ENCODE measurements at regions not wholly inside any gene's neighbourhood (a gene's known extent, or its start where the extent isn't known, plus 50 kb on each side); places are given as distances from the start of the nearest gene placed in this dataset.

GRCh38 chr2:83233781-83234180, 1225.3 kb downstream of the SUCLG1 start:
- TF ChIP-seq CTCF (IDR thresholded peaks at IDR 0.05; ENCODE audit: control extremely low read depth, extremely low read depth): no peak
- no peaks in the 10 kb centered on the region for H3K4me1 ChIP-seq (ENCODE audit: control insufficient read depth in 5 of 5, insufficient read depth in 5 of 5, low read length in 5 of 5)
- H3K9me3 ChIP-seq (ENCODE audit: control insufficient read depth in 4 of 4, insufficient read depth in 3 of 4, low read length in 3 of 4): peaks cover 0 to 3% (median 0%) of the 10 kb centered on the region in 4 donors
- H3K36me3 ChIP-seq (ENCODE audit: control insufficient read depth in 4 of 4, insufficient read depth in 4 of 4, low read length in 4 of 4): no peaks in the 10 kb centered on the region
- no peak overlapping the region for H3K4me3 ChIP-seq
- WGBS, 2 donors: 69 to 70% methylated on average over 2 of the region's 2 CpGs
- no peak for DNase-seq
- ATAC-seq (ENCODE audit: insufficient read depth, low FRiP score): no peak
- no peak overlapping the region for H3K27ac ChIP-seq (ENCODE audit: low read depth in 1 of 2, low read length in 1 of 2)
- no peaks in the 10 kb centered on the region for H3K27me3 ChIP-seq (ENCODE audit: control insufficient read depth in 3 of 3, insufficient read depth in 3 of 3, low read length in 2 of 3)
- no peak overlapping the region for H3K9ac ChIP-seq (ENCODE audit: insufficient read depth in 1 of 2, low read length in 2 of 2)

GRCh38 chr2:83233326-83233725, 1225.8 kb downstream of the SUCLG1 start:
- Histone ChIP-seq H3K4me1 (ENCODE audit: control insufficient read depth in 5 of 5, insufficient read depth in 5 of 5, low read length in 5 of 5) (no peaks in the 10 kb centered on the region), H3K36me3 (ENCODE audit: control insufficient read depth in 4 of 4, insufficient read depth in 4 of 4, low read length in 4 of 4) (no peaks in the 10 kb centered on the region), H3K4me3 (no peak overlapping the region), H3K27ac (ENCODE audit: low read depth in 1 of 2, low read length in 1 of 2) (no peak overlapping the region), H3K9me3 (ENCODE audit: control insufficient read depth in 4 of 4, insufficient read depth in 3 of 4, low read length in 3 of 4) (peaks cover 0 to 3% (median 0%) of the 10 kb centered on the region in 4 donors), H3K27me3 (ENCODE audit: control insufficient read depth in 3 of 3, insufficient read depth in 3 of 3, low read length in 2 of 3) (no peaks in the 10 kb centered on the region), H3K9ac (ENCODE audit: insufficient read depth in 1 of 2, low read length in 2 of 2) (no peak overlapping the region)
- ATAC-seq (ENCODE audit: insufficient read depth, low FRiP score): no peak
- no peak for TF ChIP-seq CTCF (IDR thresholded peaks at IDR 0.05; ENCODE audit: control extremely low read depth, extremely low read depth)
- no peak for DNase-seq

GRCh38 chr2:83229443-83229842, 1229.6 kb downstream of the SUCLG1 start:
- Histone ChIP-seq H3K4me1 (ENCODE audit: control insufficient read depth in 5 of 5, insufficient read depth in 5 of 5, low read length in 5 of 5) (peaks cover 0 to 3% (median 0%) of the 10 kb centered on the region in 5 donors), H3K27me3 (ENCODE audit: control insufficient read depth in 3 of 3, insufficient read depth in 3 of 3, low read length in 2 of 3) (no peaks in the 10 kb centered on the region), H3K27ac (ENCODE audit: low read depth in 1 of 2, low read length in 1 of 2) (no peak overlapping the region), H3K9ac (ENCODE audit: insufficient read depth in 1 of 2, low read length in 2 of 2) (no peak overlapping the region), H3K36me3 (ENCODE audit: control insufficient read depth in 4 of 4, insufficient read depth in 4 of 4, low read length in 4 of 4) (no peaks in the 10 kb centered on the region), H3K9me3 (ENCODE audit: control insufficient read depth in 4 of 4, insufficient read depth in 3 of 4, low read length in 3 of 4) (peaks cover 0 to 3% (median 0%) of the 10 kb centered on the region in 4 donors), H3K4me3 (no peak overlapping the region)
- 80 to 83% methylated on average over 2 of the region's 2 CpGs for WGBS, 2 donors
- no peak for TF ChIP-seq CTCF (IDR thresholded peaks at IDR 0.05; ENCODE audit: control extremely low read depth, extremely low read depth)
- ATAC-seq (ENCODE audit: insufficient read depth, low FRiP score) (no peak), DNase-seq (no peak)

- ATAC-seq (ENCODE audit: insufficient read depth, low FRiP score): no peak
These were observed 1234.4 kb downstream of the SUCLG1 start for GRCh38 chr2:83224591-83225200.

More at GRCh38 chr2:83224591-83225200, 1234.4 kb downstream of the SUCLG1 start:
- no peaks in the 10 kb centered on the region for H3K9me3 ChIP-seq (ENCODE audit: control insufficient read depth in 4 of 4, insufficient read depth in 3 of 4, low read length in 3 of 4)
- peaks cover 0 to 3% (median 0%) of the 10 kb centered on the region in 5 donors for H3K4me1 ChIP-seq (ENCODE audit: control insufficient read depth in 5 of 5, insufficient read depth in 5 of 5, low read length in 5 of 5)
- H3K36me3 ChIP-seq (ENCODE audit: control insufficient read depth in 4 of 4, insufficient read depth in 4 of 4, low read length in 4 of 4): no peaks in the 10 kb centered on the region
- DNase-seq: peak in 2 of 3 donors; percentile 18 to 50
- H3K9ac ChIP-seq (ENCODE audit: insufficient read depth in 1 of 2, low read length in 2 of 2): no peak overlapping the region
- TF ChIP-seq CTCF (IDR thresholded peaks at IDR 0.05; ENCODE audit: control extremely low read depth, extremely low read depth): no peak
- H3K4me3 ChIP-seq: no peak overlapping the region
- WGBS, 2 donors: 70 to 76% methylated on average over 5 of the region's 5 CpGs
- no peak overlapping the region for H3K27ac ChIP-seq (ENCODE audit: low read depth in 1 of 2, low read length in 1 of 2)
- no peaks in the 10 kb centered on the region for H3K27me3 ChIP-seq (ENCODE audit: control insufficient read depth in 3 of 3, insufficient read depth in 3 of 3, low read length in 2 of 3)
